SK-N-SH (cell line): ENCODE measurements at regions not wholly inside any gene's neighbourhood (a gene's known extent, or its start where the extent isn't known, plus 50 kb on each side); places are given as distances from the start of the nearest gene placed in this dataset.

Source experiments
- CTCF ChIA-PET: fragments of 300-600, 350-600 bp; formaldehyde crosslinking; extraction: SDS; loops from one replicate; lab custom pipeline; 2021; lab: Yijun Ruan, JAX
- POLR2A ChIA-PET: fragments of 350-600 bp; sonication (Branson Sonifier 250); formaldehyde crosslinking; extraction: SDS; loops from one replicate; lab custom pipeline; 2020; ENCODE audit warnings: antibody characterized with exemption, inconsistent platforms; lab: Yijun Ruan, JAX
- DNase-seq: peaks from one replicate; pipeline ENCODE4 v3.0.0; 2012
- H2AFZ ChIP-seq: fragments of 200-600 bp; sonication (generic); 2 replicates; pipeline ENCODE4 v1.8.1; 2016; ENCODE audit warnings: antibody characterized with exemption, mild to moderate bottlenecking, low read depth
- H3F3A ChIP-seq: fragments of 200-600 bp; sonication (generic); replicated peaks from 2 replicates; pipeline ENCODE3; 2016; ENCODE audit warnings: antibody characterized with exemption, mild to moderate bottlenecking; ENCODE audit not compliant: insufficient read depth
- H3K27ac ChIP-seq, 2 experiments: fragments of 200-500 bp in 1 of 2; fragments of 200-600 bp in 1 of 2; sonication (Bioruptor generic) in 1 of 2; sonication (generic), shearing (Covaris generic) in 1 of 2; 2 replicates each; pipeline versions ENCODE4 v1.5.1 to v1.6.1; 2014 to 2016; ENCODE audit warnings: low read depth in 2 of 2, inconsistent platforms in 1 of 2, low read length in 1 of 2, mild to moderate bottlenecking in 1 of 2, mixed read lengths in 1 of 2
- H3K27me3 ChIP-seq: fragments of 200-600 bp; sonication (generic), shearing (Covaris generic); 2 replicates; pipeline ENCODE4 v1.6.1; 2016; ENCODE audit warnings: mixed run types; ENCODE audit not compliant: insufficient read depth
- H3K36me3 ChIP-seq, 2 experiments: fragments of 200-500 bp in 1 of 2; fragments of 200-600 bp in 1 of 2; sonication (Bioruptor generic) in 1 of 2; sonication (generic) in 1 of 2; replicated peaks in 1 of 2; 2 replicates each; pipeline versions ENCODE3 to v1.5.1; 2014 to 2016; ENCODE audit warnings: low read length in 1 of 2, mild to moderate bottlenecking in 1 of 2; ENCODE audit not compliant: insufficient read depth in 2 of 2, control insufficient read depth in 1 of 2
- H3K4me1 ChIP-seq, 2 experiments: fragments of 200-500 bp in 1 of 2; fragments of 200-600 bp in 1 of 2; sonication (Bioruptor generic) in 1 of 2; sonication (generic), shearing (Covaris generic) in 1 of 2; 2 replicates each; pipeline versions ENCODE4 v1.5.1 to v1.6.1; 2014 to 2016; ENCODE audit warnings: low read depth in 1 of 2, low read length in 1 of 2, mixed run types in 1 of 2; ENCODE audit not compliant: insufficient read depth in 2 of 2, control insufficient read depth in 1 of 2
- H3K4me2 ChIP-seq: fragments of 200-600 bp; sonication (generic), shearing (Covaris generic); 2 replicates; pipeline ENCODE4 v1.6.1; 2017; ENCODE audit warnings: mixed run types
- H3K4me3 ChIP-seq, 2 experiments: fragments of 200-500 bp in 1 of 2; fragments of 200-600 bp in 1 of 2; sonication (Bioruptor generic) in 1 of 2; sonication (generic), shearing (Covaris generic) in 1 of 2; 2 replicates each; pipeline versions ENCODE4 v1.5.1 to v1.8.1; 2014 to 2016; ENCODE audit warnings: low read depth in 2 of 2, inconsistent platforms in 1 of 2, low read length in 1 of 2, mild to moderate bottlenecking in 1 of 2, mixed read lengths in 1 of 2, moderate library complexity in 1 of 2
- H3K79me2 ChIP-seq: fragments of 200-600 bp; sonication (generic); 2 replicates; pipeline ENCODE4 v1.8.1; 2017; ENCODE audit warnings: mild to moderate bottlenecking; ENCODE audit not compliant: insufficient read depth
- H3K9ac ChIP-seq: fragments of 200-600 bp; sonication (generic); 2 replicates; pipeline ENCODE4 v1.6.1; 2017; ENCODE audit warnings: mixed run types
- H3K9me2 ChIP-seq: fragments of 200-600 bp; sonication (generic); 2 replicates; pipeline ENCODE4 v1.6.1; 2017; ENCODE audit warnings: mixed run types
- H3K9me3 ChIP-seq: fragments of 200-600 bp; sonication (generic); 2 replicates; pipeline ENCODE4 v1.6.1; 2017; ENCODE audit warnings: mixed run types, mild to moderate bottlenecking, moderate library complexity
- H4K20me1 ChIP-seq: fragments of 200-600 bp; sonication (generic); 2 replicates; pipeline ENCODE4 v1.6.1; 2017; ENCODE audit warnings: mild to moderate bottlenecking, mixed run types; ENCODE audit not compliant: insufficient read depth
- ELF1 ChIP-seq: IDR thresholded peaks from 2 replicates; pipeline ENCODE4 v1.4.0; 2012
- EP300 ChIP-seq, 2 experiments: IDR thresholded peaks; 2 replicates each; pipeline versions ENCODE4 v1.4.0 to v1.6.1; 2012; ENCODE audit warnings: borderline replicate concordance in 1 of 2, low read depth in 1 of 2, low read length in 1 of 2
- EZH2phosphoT487 ChIP-seq: fragments of 200-600 bp; sonication (generic); IDR thresholded peaks from 2 replicates; pipeline ENCODE4 v1.6.1; 2017; ENCODE audit warnings: low read depth, mixed run types, mild to moderate bottlenecking, antibody characterized with exemption, moderate library complexity, borderline replicate concordance
- JUND ChIP-seq: IDR thresholded peaks from 2 replicates; pipeline ENCODE4 v1.4.0; 2012
- MAX ChIP-seq: IDR thresholded peaks from 2 replicates; pipeline ENCODE4 v1.4.0; 2012; ENCODE audit warnings: low read depth
- MEF2A ChIP-seq: IDR thresholded peaks from 2 replicates; pipeline ENCODE4 v1.4.0; 2012; ENCODE audit warnings: low read depth, borderline replicate concordance
- MXI1 ChIP-seq: IDR thresholded peaks from 2 replicates; pipeline ENCODE4 v1.6.1; 2012; ENCODE audit warnings: mild to moderate bottlenecking, low read depth, low read length, improper control_type of control experiment
- POLR2AphosphoS5 ChIP-seq: IDR thresholded peaks from 2 replicates; pipeline ENCODE4 v1.6.1; 2012; ENCODE audit warnings: low read depth, low read length
- RAD21 ChIP-seq: IDR thresholded peaks from 2 replicates; pipeline ENCODE4 v1.6.1; 2012; ENCODE audit warnings: mild to moderate bottlenecking, low read length
- RFX5 ChIP-seq: IDR thresholded peaks from 2 replicates; pipeline ENCODE4 v1.6.1; 2012; ENCODE audit warnings: mild to moderate bottlenecking, improper control_type of control experiment, low read length
- TAF1 ChIP-seq: IDR thresholded peaks from 2 replicates; pipeline ENCODE4 v1.6.1; 2012; ENCODE audit warnings: low read depth, mild to moderate bottlenecking, low read length, moderate library complexity, borderline replicate concordance
- TEAD4 ChIP-seq: IDR thresholded peaks from 2 replicates; pipeline ENCODE4 v1.4.0; 2012; ENCODE audit warnings: mild to moderate bottlenecking, borderline replicate concordance; ENCODE audit not compliant: insufficient read depth
- ZBTB33 ChIP-seq: IDR thresholded peaks from 2 replicates; pipeline ENCODE4 v1.4.0; 2012; ENCODE audit warnings: low read depth, borderline replicate concordance
- WGBS: methylation state at CpG from one replicate; pipeline ENCODE4 v1.1.6; 2017; ENCODE audit warnings: low lambda C conversion rate; 5-methylcytosine and 5-hydroxymethylcytosine counted together
- TF ChIP-seq, protein P1 (sequence below): fragments of 150-350 bp; IDR thresholded peaks from 2 replicates; pipeline ENCODE4 v1.6.1; 2017; ENCODE audit warnings: antibody characterized with exemption, low read length, low read depth, borderline replicate concordance

GRCh38 chr9:108108280-108108851 lies 618.8 kb upstream of the KLF4 start (continued):
- no peak for TF ChIP-seq TEAD4
- TF ChIP-seq MAX: no peak
- TF ChIP-seq MXI1: no peak
- no peak for TF ChIP-seq TAF1

DNA sequence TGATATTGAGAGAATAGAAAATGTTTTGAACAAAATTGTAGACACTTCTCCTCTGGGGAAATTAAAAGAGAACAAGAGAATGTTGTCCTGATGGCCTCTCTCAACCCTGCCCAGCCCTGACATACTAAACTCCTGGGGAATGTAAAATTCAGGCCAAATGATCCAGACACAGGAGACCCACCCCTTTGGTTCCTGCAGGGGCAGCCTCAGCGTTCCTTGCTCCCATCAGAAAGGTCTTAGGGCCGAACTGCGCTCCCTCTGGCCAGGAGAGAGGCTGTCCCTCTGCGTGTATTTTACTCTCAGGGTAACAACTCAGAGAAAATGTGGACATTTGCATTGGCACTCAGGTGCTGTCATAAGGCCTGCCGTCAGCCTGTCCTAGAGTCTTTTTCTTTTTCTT lies 616.3 kb upstream of the KLF4 start:
- H3K79me2 ChIP-seq: no peaks in the 10 kb centered on the region
- DNase-seq: no peak
- no peak overlapping the region for H3K4me3 ChIP-seq
- no peaks in the 10 kb centered on the region; a peak in 1 of 4 replicates for H3K4me1 ChIP-seq
- H3K27me3 ChIP-seq: no peaks in the 10 kb centered on the region
- no peak overlapping the region for H3K4me2 ChIP-seq
- H4K20me1 ChIP-seq: no peaks in the 10 kb centered on the region
- no peaks in the 10 kb centered on the region for H3F3A ChIP-seq
- TF ChIP-seq MEF2A (no peak), ZBTB33 (no peak), RAD21 (no peak), POLR2AphosphoS5 (no peak), ELF1 (no peak), EZH2phosphoT487 (no peak), EP300 (IDR thresholded peaks at IDR 0.05; ENCODE audit: borderline replicate concordance in 1 of 2, low read depth in 1 of 2, low read length in 1 of 2) (no peak), JUND (no peak), RFX5 (no peak)
- TF ChIP-seq, protein P1, sequence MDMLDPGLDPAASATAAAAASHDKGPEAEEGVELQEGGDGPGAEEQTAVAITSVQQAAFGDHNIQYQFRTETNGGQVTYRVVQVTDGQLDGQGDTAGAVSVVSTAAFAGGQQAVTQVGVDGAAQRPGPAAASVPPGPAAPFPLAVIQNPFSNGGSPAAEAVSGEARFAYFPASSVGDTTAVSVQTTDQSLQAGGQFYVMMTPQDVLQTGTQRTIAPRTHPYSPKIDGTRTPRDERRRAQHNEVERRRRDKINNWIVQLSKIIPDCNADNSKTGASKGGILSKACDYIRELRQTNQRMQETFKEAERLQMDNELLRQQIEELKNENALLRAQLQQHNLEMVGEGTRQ: no peak
- no peaks in the 10 kb centered on the region for H3K9me2 ChIP-seq
- H3K9ac ChIP-seq: no peak overlapping the region
- ChIA-PET POLR2A (no interaction called here), CTCF (no interaction called here)
- H3K27ac ChIP-seq: no peak overlapping the region
- H3K9me3 ChIP-seq: no peaks in the 10 kb centered on the region
- 46% methylated on average over 2 of the region's 5 CpGs for WGBS
- no peak overlapping the region for H2AFZ ChIP-seq
- H3K36me3 ChIP-seq: no peaks in the 10 kb centered on the region
